K562 (cell line): ENCODE measurements at regions not wholly inside any gene's neighbourhood (a gene's known extent, or its start where the extent isn't known, plus 50 kb on each side); places are given as distances from the start of the nearest gene placed in this dataset.

Experiments used
- ATAC-seq: fragments of 200-7000 bp; cut with Tn5 transposase; 3 replicates; pipeline ENCODE4 v1.9.1; 2020; ENCODE audit warnings: moderate library complexity
- BruUV-seq: library from RNA; stranded (reverse); fragments of 400-500 nt; replicated peaks from 2 replicates; lab custom pipeline; 2021; lab: Mats Ljungman, UMichigan
- CTCF ChIA-PET: fragments of 300-600 bp; formaldehyde crosslinking; extraction: SDS; loops from one replicate; lab custom pipeline; 2021; ENCODE audit warnings: low intra/inter-chr PET ratio; lab: Yijun Ruan, JAX
- POLR2A ChIA-PET: fragments of 300-600, 350-650 bp; sonication (Branson Sonifier 250); formaldehyde crosslinking; extraction: SDS; loops from one replicate; lab custom pipeline; 2021; ENCODE audit warnings: antibody characterized with exemption, inconsistent platforms; lab: Yijun Ruan, JAX
- DNase-seq, 4 experiments: peaks; one replicate each; pipeline versions ENCODE4 v3.0.0 to v3.0.0-alpha.2; 2011 to 2018; ENCODE audit warnings: low spot score in 3 of 4, mixed read lengths in 3 of 4; ENCODE audit errors: extremely low read depth in 1 of 4
- FAIRE-seq: peaks from 2 replicates; lab custom pipeline; 2011; peaks lifted over from hg19 to GRCh38; lab: Jason Lieb, UNC
- H2AFZ ChIP-seq: 2 replicates; pipeline ENCODE4 v1.6.0; 2011; ENCODE audit warnings: low read depth, low read length, control low read depth, inconsistent platforms
- H3K27ac ChIP-seq: fragments of 200-600 bp; 3 replicates; pipeline ENCODE4 v1.8.0; 2011; ENCODE audit warnings: low read depth, mild to moderate bottlenecking, control low read depth, inconsistent platforms, low read length, moderate library complexity, mixed read lengths; ENCODE audit errors: extremely low read depth
- H3K27me3 ChIP-seq, 2 experiments: fragments of 300-600 bp in 1 of 2; 2 replicates in 1 of 2; 3 replicates in 1 of 2; pipeline versions ENCODE4 v1.6.0 to v1.8.0; 2011; ENCODE audit warnings: inconsistent platforms in 2 of 2, low read length in 2 of 2, mild to moderate bottlenecking in 1 of 2, mixed read lengths in 1 of 2, moderate library complexity in 1 of 2; ENCODE audit not compliant: control insufficient read depth in 2 of 2, insufficient read depth in 2 of 2
- H3K36me3 ChIP-seq: fragments of 300-600 bp; 3 replicates; pipeline ENCODE4 v1.8.0; 2011; ENCODE audit warnings: mild to moderate bottlenecking, low read length, inconsistent platforms; ENCODE audit not compliant: control insufficient read depth, insufficient read depth
- H3K4me1 ChIP-seq, 2 experiments: fragments of 200-600 bp in 1 of 2; replicated peaks in 1 of 2; 2 replicates in 1 of 2; 3 replicates in 1 of 2; pipeline versions ENCODE4 v1.5.1 to v1.8.0; 2011; ENCODE audit warnings: inconsistent platforms in 2 of 2, low read length in 2 of 2, mild to moderate bottlenecking in 1 of 2, mixed read lengths in 1 of 2, moderate library complexity in 1 of 2; ENCODE audit not compliant: control insufficient read depth in 2 of 2, insufficient read depth in 2 of 2
- H3K4me2 ChIP-seq: 2 replicates; pipeline ENCODE4 v1.6.1; 2011; ENCODE audit warnings: low read length, control low read depth, inconsistent platforms, mixed read lengths; ENCODE audit not compliant: insufficient read depth
- H3K4me3 ChIP-seq: fragments of 200-600 bp; sonication (generic), shearing (Covaris generic); 2 replicates; pipeline ENCODE4 v1.5.1; 2016; ENCODE audit warnings: control low read depth, inconsistent platforms
- H3K79me2 ChIP-seq: fragments of 200-600 bp; 3 replicates; pipeline ENCODE4 v1.8.0; 2011; ENCODE audit warnings: low read length, inconsistent platforms; ENCODE audit not compliant: control insufficient read depth, insufficient read depth
- H3K9ac ChIP-seq, 2 experiments: 2 replicates each; pipeline versions ENCODE4 v1.6.0 to v1.6.1; 2011; ENCODE audit warnings: low read depth in 2 of 2, low read length in 2 of 2, control low read depth in 1 of 2, inconsistent platforms in 1 of 2, mild to moderate bottlenecking in 1 of 2, mixed read lengths in 1 of 2; ENCODE audit not compliant: insufficient read depth in 1 of 2
- H3K9me1 ChIP-seq: one replicate; pipeline ENCODE4 v1.6.0; 2011; ENCODE audit warnings: inconsistent platforms, mild to moderate bottlenecking, low read length, moderate library complexity; ENCODE audit not compliant: control insufficient read depth, insufficient read depth
- H3K9me3 ChIP-seq: replicated peaks from 2 replicates; pipeline ENCODE4 v1.5.1; 2011; ENCODE audit warnings: low read depth, low read length, inconsistent platforms; ENCODE audit not compliant: control insufficient read depth, insufficient read depth
- H4K20me1 ChIP-seq: replicated peaks from 2 replicates; pipeline ENCODE4 v1.6.1; 2011; ENCODE audit warnings: low read length, inconsistent platforms, mixed read lengths; ENCODE audit not compliant: control insufficient read depth, insufficient read depth
- CBX8 ChIP-seq: fragments of 200-600 bp; sonication (generic); IDR thresholded peaks from 2 replicates; pipeline ENCODE4 v1.6.1; 2012; ENCODE audit warnings: borderline replicate concordance, mixed run types, low read depth, mild to moderate bottlenecking, moderate library complexity, mixed read lengths, low read length, control low read depth, inconsistent platforms; ENCODE audit not compliant: poor library complexity, severe bottlenecking; ENCODE audit errors: extremely low read depth
- ELF4 ChIP-seq: fragments of 450-650 bp; formaldehyde crosslinking; IDR thresholded peaks from 2 replicates; pipeline ENCODE4 v1.4.0; 2022; ENCODE audit warnings: missing genetic modification characterization
- EWSR1 ChIP-seq: fragments of 450-650 bp; IDR thresholded peaks from 2 replicates; pipeline ENCODE4 v1.6.1; 2018; ENCODE audit warnings: borderline replicate concordance, mild to moderate bottlenecking, low read depth, moderate library complexity; ENCODE audit not compliant: partially characterized antibody
- ILK ChIP-seq: fragments of 450-650 bp; IDR thresholded peaks from 2 replicates; pipeline ENCODE4 v1.6.1; 2016; ENCODE audit warnings: missing genetic modification characterization, low read depth, mild to moderate bottlenecking, missing compliant biosample characterization, moderate library complexity, borderline replicate concordance
- JUN ChIP-seq, 2 experiments: sonication (generic) in 1 of 2; formaldehyde crosslinking in 1 of 2; IDR thresholded peaks; 2 replicates each; pipeline versions ENCODE4 v1.6.1 to v1.8.0; 2012 to 2022; ENCODE audit warnings: borderline replicate concordance in 2 of 2, mild to moderate bottlenecking in 2 of 2, improper control_type of control experiment in 1 of 2, low read depth in 1 of 2, low read length in 1 of 2, missing genetic modification reagents in 1 of 2
- MYC ChIP-seq, 2 experiments: fragments of 250-450 bp in 1 of 2; sonication (Bioruptor Pico) in 1 of 2; IDR thresholded peaks; 2 replicates each; pipeline versions ENCODE4 v1.5.1 to v1.6.1; 2012 to 2021; ENCODE audit warnings: low read depth in 2 of 2, borderline replicate concordance in 1 of 2, improper control_type of control experiment in 1 of 2, low read length in 1 of 2, mild to moderate bottlenecking in 1 of 2, moderate library complexity in 1 of 2
- NONO ChIP-seq, 2 experiments: fragments of 200-400 bp in 1 of 2; fragments of 450-650 bp in 1 of 2; formaldehyde crosslinking in 1 of 2; IDR thresholded peaks; 2 replicates each; pipeline ENCODE4 v1.6.1; 2017; ENCODE audit warnings: low read depth in 2 of 2, mild to moderate bottlenecking in 2 of 2, moderate library complexity in 2 of 2, low read length in 1 of 2
- RBM17 ChIP-seq: fragments of 200-400 bp; formaldehyde crosslinking; IDR thresholded peaks from 2 replicates; pipeline ENCODE4 v1.6.1; 2017; ENCODE audit warnings: low read depth, mild to moderate bottlenecking, low read length, borderline replicate concordance
- RFX7 ChIP-seq: fragments of 250-450 bp; sonication (Bioruptor Pico); IDR thresholded peaks from 2 replicates; pipeline ENCODE4 v1.5.1; 2021; ENCODE audit warnings: mild to moderate bottlenecking
- SNIP1 ChIP-seq: fragments of 450-650 bp; IDR thresholded peaks from 2 replicates; pipeline ENCODE4 v1.7.1; 2017; ENCODE audit warnings: low read depth, mild to moderate bottlenecking
- SOX6 ChIP-seq: fragments of 450-650 bp; IDR thresholded peaks from 2 replicates; pipeline ENCODE4 v1.6.1; 2014; ENCODE audit warnings: mild to moderate bottlenecking
- TBP ChIP-seq: optimal IDR thresholded peaks from 2 replicates; pipeline ENCODE3; 2011; ENCODE audit warnings: low read depth, low read length, improper control_type of control experiment
- TCF15 ChIP-seq: fragments of 250-450 bp; sonication (Bioruptor Pico); IDR thresholded peaks from 2 replicates; pipeline ENCODE4 v1.8.0; 2022; ENCODE audit warnings: moderate library complexity, mild to moderate bottlenecking, inconsistent platforms
- TRIM24 ChIP-seq, 2 experiments: fragments of 450-650 bp; IDR thresholded peaks; 2 replicates each; pipeline ENCODE4 v1.6.1; 2016
- ZNF408 ChIP-seq: fragments of 250-450 bp; sonication (Bioruptor Pico); IDR thresholded peaks from 2 replicates; pipeline ENCODE4 v1.4.0; 2020; ENCODE audit warnings: low read depth, mild to moderate bottlenecking, moderate library complexity
- in situ Hi-C: fragments of 300-500 bp; cut with MboI; formaldehyde crosslinking; loops from 4 replicates; pipeline ENCODE4 v1.15.0; 2018; ENCODE audit warnings: inconsistent platforms, mixed read lengths
- intact Hi-C: fragments of 100-400 bp; cut with micrococcal nuclease; formaldehyde crosslinking; loops from 2 replicates; pipeline ENCODE4 v1.14.2; 2022

DNA sequence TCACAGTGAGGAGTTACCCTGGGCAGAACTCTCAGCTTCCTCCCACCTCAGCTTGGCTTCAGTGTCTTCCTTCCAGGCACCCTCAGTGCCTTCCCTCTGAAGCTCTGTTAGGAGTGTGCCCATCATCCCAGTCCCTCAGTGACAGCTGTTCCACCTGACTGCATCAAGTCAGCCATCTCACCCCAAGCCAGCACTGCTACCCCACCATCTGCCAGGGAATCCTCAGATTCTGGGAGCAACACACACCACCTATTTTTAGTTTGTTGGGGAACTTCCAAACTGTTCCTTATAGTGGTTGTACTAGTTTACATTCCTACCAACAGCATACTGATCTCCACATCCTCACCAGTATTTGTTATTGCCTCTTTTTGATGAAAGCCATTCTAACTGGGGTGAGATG, 182.9 kb downstream of the RELL1 start:
- in situ Hi-C loops = no loop called here
- H3K27ac ChIP-seq = no peak overlapping the region
- H3K36me3 ChIP-seq = no peaks in the 10 kb centered on the region
- no peaks in the 10 kb centered on the region; a peak in 1 of 5 replicates for H3K27me3 ChIP-seq
- no peak overlapping the region for H3K9ac ChIP-seq
- no peak overlapping the region for H3K4me2 ChIP-seq
- no peak overlapping the region for H3K4me3 ChIP-seq
- no TSS peak for BruUV-seq
- no peaks in the 10 kb centered on the region for H3K4me1 ChIP-seq
- H3K9me1 ChIP-seq = no peaks in the 10 kb centered on the region
- no peak for FAIRE-seq
- ATAC-seq = no peak
- ChIA-PET POLR2A (interaction anchor here (0.7 kb wide), 1 partner anchor 192 kb away, joined by 3 read pairs; no protein-coding TSS in a partner anchor), CTCF (no interaction called here)
- H4K20me1 ChIP-seq = no peaks in the 10 kb centered on the region
- H3K9me3 ChIP-seq = no peaks in the 10 kb centered on the region
- no peak for TF ChIP-seq MYC (IDR thresholded peaks at IDR 0.05; ENCODE audit: low read depth, low read length)
- no peak for TF ChIP-seq MYC (CRISPR knock-in tag; IDR thresholded peaks at IDR 0.05; ENCODE audit: borderline replicate concordance, low read depth)
- no peak for TF ChIP-seq TBP
- TF ChIP-seq NONO (IDR thresholded peaks at IDR 0.05; ENCODE audit: low read depth in 2 of 2, low read length in 1 of 2) = no peak
- no peak for TF ChIP-seq ZNF408
- no peak for TF ChIP-seq ELF4 (CRISPR knock-in tag)
- no peak for TF ChIP-seq CBX8
- TF ChIP-seq JUN (IDR thresholded peaks at IDR 0.05; ENCODE audit: borderline replicate concordance, low read depth, low read length) = no peak
- no peak for TF ChIP-seq JUN (CRISPR knock-in tag; IDR thresholded peaks at IDR 0.05; ENCODE audit: borderline replicate concordance)
- no peak for TF ChIP-seq RBM17
- TF ChIP-seq SNIP1 = no peak
- TF ChIP-seq RFX7 (CRISPR knock-in tag) = no peak
- no peak for TF ChIP-seq SOX6
- no peak for TF ChIP-seq TRIM24 (IDR thresholded peaks at IDR 0.05)
- TF ChIP-seq EWSR1 = no peak
- TF ChIP-seq ILK (tag) = no peak
- TF ChIP-seq TCF15 (CRISPR knock-in tag) = no peak
- TF ChIP-seq, all 486 proteins: peak for 0
- H3K79me2 ChIP-seq = no peaks in the 10 kb centered on the region
- no peak overlapping the region for H2AFZ ChIP-seq
- intact Hi-C loops = no loop called here
- DNase-seq = peak in 1 of 4 experiments; percentile 0
